Neural progenitor cell (in vitro differentiated cells): ENCODE measurements at regions not wholly inside any gene's neighbourhood (a gene's known extent, or its start where the extent isn't known, plus 50 kb on each side); places are given as distances from the start of the nearest gene placed in this dataset.

Source experiments
- DNase-seq: peaks from one replicate; pipeline ENCODE4 v3.0.0-alpha.2; 2016; ENCODE audit warnings: low spot score
- H2AFZ ChIP-seq: fragments of 200-600 bp; sonication (generic); replicated peaks from 2 replicates; pipeline ENCODE4 v1.6.1; 2016; ENCODE audit warnings: antibody characterized with exemption
- H3F3A ChIP-seq: fragments of 200-600 bp; sonication (generic); 2 replicates; pipeline ENCODE4 v1.6.1; 2016; ENCODE audit warnings: antibody characterized with exemption, low read depth
- H3K27ac ChIP-seq: fragments of 200-600 bp; sonication (generic); 2 replicates; pipeline ENCODE4 v1.5.1; 2016; ENCODE audit warnings: mild to moderate bottlenecking
- H3K27me3 ChIP-seq: fragments of 200-600 bp; sonication (generic); 2 replicates; pipeline ENCODE4 v1.6.1; 2016; ENCODE audit warnings: mild to moderate bottlenecking, moderate library complexity
- H3K36me3 ChIP-seq: fragments of 200-600 bp; sonication (generic); 2 replicates; pipeline ENCODE4 v1.5.1; 2016
- H3K4me1 ChIP-seq: fragments of 200-600 bp; sonication (generic); 2 replicates; pipeline ENCODE4 v1.6.1; 2016; ENCODE audit warnings: mixed run types
- H3K4me2 ChIP-seq: fragments of 200-600 bp; sonication (generic); 2 replicates; pipeline ENCODE4 v1.6.1; 2016
- H3K4me3 ChIP-seq: fragments of 200-600 bp; sonication (generic); 2 replicates; pipeline ENCODE4 v1.5.1; 2016
- H3K79me2 ChIP-seq: fragments of 200-600 bp; sonication (generic); 2 replicates; pipeline ENCODE4 v1.6.1; 2016; ENCODE audit warnings: low read depth
- H3K9ac ChIP-seq: fragments of 200-600 bp; sonication (generic); 2 replicates; pipeline ENCODE4 v1.6.1; 2016
- H3K9me3 ChIP-seq: fragments of 200-600 bp; sonication (generic); 2 replicates; pipeline ENCODE4 v1.5.1; 2016; ENCODE audit warnings: low read depth
- H4K20me1 ChIP-seq: fragments of 200-600 bp; sonication (generic); 2 replicates; pipeline ENCODE4 v1.6.1; 2016; ENCODE audit warnings: low read depth
- H3K27ac Mint-ChIP-seq: 3 replicates; pipeline ENCODE4 v1.8.0; 2021; ENCODE audit warnings: mixed read lengths
- H3K27me3 Mint-ChIP-seq: 2 replicates; pipeline ENCODE4 v1.8.0; 2022; ENCODE audit warnings: low read depth, mild to moderate bottlenecking, inconsistent platforms, moderate library complexity, mixed read lengths; ENCODE audit not compliant: insufficient read depth
- H3K36me3 Mint-ChIP-seq: 3 replicates; pipeline ENCODE4 v1.8.0; 2021; ENCODE audit warnings: mixed read lengths
- H3K4me1 Mint-ChIP-seq: 3 replicates; pipeline ENCODE4 v1.8.0; 2021; ENCODE audit warnings: mixed read lengths
- H3K4me3 Mint-ChIP-seq: 3 replicates; pipeline ENCODE4 v1.8.0; 2021; ENCODE audit warnings: mild to moderate bottlenecking, moderate library complexity, mixed read lengths
- H3K9me3 Mint-ChIP-seq: 3 replicates; pipeline ENCODE4 v1.8.0; 2020; ENCODE audit warnings: mixed read lengths
- CTCF ChIP-seq: fragments of 200-600 bp; sonication (generic); IDR thresholded peaks from 2 replicates; pipeline ENCODE4 v1.5.1; 2017; ENCODE audit warnings: antibody characterized with exemption, mild to moderate bottlenecking
- EZH2 ChIP-seq: fragments of 200-600 bp; sonication (generic); IDR thresholded peaks from 2 replicates; pipeline ENCODE4 v1.6.1; 2017; ENCODE audit warnings: antibody characterized with exemption, mild to moderate bottlenecking, moderate library complexity
- EZH2phosphoT487 ChIP-seq: fragments of 200-600 bp; sonication (generic); IDR thresholded peaks from 2 replicates; pipeline ENCODE4 v1.6.1; 2017; ENCODE audit warnings: antibody characterized with exemption

GRCh38 chr10:27407271-27407670 is 96.8 kb upstream of the RAB18 start:
- Histone ChIP-seq H4K20me1 (no peaks in the 10 kb centered on the region), H3K79me2 (no peaks in the 10 kb centered on the region), H3F3A (no peaks in the 10 kb centered on the region), H3K9me3 (no peaks in the 10 kb centered on the region), H2AFZ (no peak overlapping the region), H3K27me3 (no peaks in the 10 kb centered on the region), H3K4me3 (no peak overlapping the region), H3K4me1 (no peaks in the 10 kb centered on the region), H3K27ac (no peak overlapping the region), H3K9ac (no peak overlapping the region), H3K4me2 (no peak overlapping the region), H3K36me3 (no peaks in the 10 kb centered on the region)
- no peaks in the 10 kb centered on the region for H3K4me1 Mint-ChIP-seq
- no peaks in the 10 kb centered on the region for H3K9me3 Mint-ChIP-seq
- no peak overlapping the region for H3K4me3 Mint-ChIP-seq
- H3K27me3 Mint-ChIP-seq = peaks cover 3% of the 10 kb centered on the region
- TF ChIP-seq CTCF = no peak
- no peak for TF ChIP-seq EZH2phosphoT487
- no peak for TF ChIP-seq EZH2
- H3K27ac Mint-ChIP-seq = no peak overlapping the region
- DNase-seq = no peak
- no peaks in the 10 kb centered on the region for H3K36me3 Mint-ChIP-seq

- H3K36me3 Mint-ChIP-seq = no peaks in the 10 kb centered on the region
- no peak overlapping the region for H3K4me2 ChIP-seq
- TF ChIP-seq EZH2 (no peak), EZH2phosphoT487 (no peak), CTCF (no peak)
- H4K20me1 ChIP-seq = no peaks in the 10 kb centered on the region
- no peaks in the 10 kb centered on the region for H3K79me2 ChIP-seq
- no peak overlapping the region for H3K27ac ChIP-seq
- no peak for DNase-seq
- no peaks in the 10 kb centered on the region for H3K9me3 ChIP-seq
- no peaks in the 10 kb centered on the region for H3K27me3 ChIP-seq
- no peak overlapping the region for H3K9ac ChIP-seq
- H3K4me3 ChIP-seq = no peak overlapping the region
- no peak overlapping the region for H3K4me3 Mint-ChIP-seq
- H3K4me1 ChIP-seq = no peaks in the 10 kb centered on the region
- H3F3A ChIP-seq = no peaks in the 10 kb centered on the region
- no peaks in the 10 kb centered on the region for H3K27me3 Mint-ChIP-seq
- no peaks in the 10 kb centered on the region for H3K4me1 Mint-ChIP-seq
- no peaks in the 10 kb centered on the region for H3K9me3 Mint-ChIP-seq
- H3K27ac Mint-ChIP-seq = no peak overlapping the region
- no peak overlapping the region for H2AFZ ChIP-seq
- H3K36me3 ChIP-seq = no peaks in the 10 kb centered on the region
These were observed 104.2 kb upstream of the RAB18 start for GRCh38 chr10:27399871-27400270.

DNA sequence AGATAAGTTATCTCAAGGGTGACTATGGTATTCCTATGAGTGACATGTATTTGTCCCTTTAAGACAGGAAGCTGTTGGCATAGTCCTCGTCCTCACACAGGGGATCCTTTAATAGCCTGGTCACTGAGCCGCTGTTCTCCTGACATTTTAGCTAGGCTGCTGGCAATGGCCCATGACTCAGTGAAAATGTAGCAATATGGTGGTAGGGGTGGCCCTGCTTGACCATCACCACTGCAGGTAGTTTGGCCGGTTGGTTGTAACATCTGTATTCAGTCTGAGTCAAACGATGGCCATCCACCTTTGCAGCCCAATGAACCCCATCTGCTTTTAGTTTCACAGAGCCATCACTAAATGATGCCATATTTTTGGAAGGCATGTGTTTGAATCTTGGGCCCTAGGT is 110.1 kb upstream of the RAB18 start:
- H3K27me3 Mint-ChIP-seq = peaks cover 8% of the 10 kb centered on the region

More for the DNA sequence above, 110.1 kb upstream of the RAB18 start:
- H3K36me3 ChIP-seq = no peaks in the 10 kb centered on the region
- H3K27me3 ChIP-seq = no peaks in the 10 kb centered on the region
- Mint-ChIP-seq H3K27ac (no peak overlapping the region), H3K4me1 (no peaks in the 10 kb centered on the region), H3K36me3 (no peaks in the 10 kb centered on the region), H3K9me3 (peaks cover 2% of the 10 kb centered on the region), H3K4me3 (no peak overlapping the region)
- H3K4me2 ChIP-seq = no peak overlapping the region
- no peak overlapping the region for H3K27ac ChIP-seq
- H3K9ac ChIP-seq = no peak overlapping the region
- no peak overlapping the region for H2AFZ ChIP-seq
- H3K79me2 ChIP-seq = no peaks in the 10 kb centered on the region
- TF ChIP-seq CTCF (no peak), EZH2 (no peak), EZH2phosphoT487 (no peak)
- no peaks in the 10 kb centered on the region for H3K4me1 ChIP-seq
- no peaks in the 10 kb centered on the region for H3K9me3 ChIP-seq
- H4K20me1 ChIP-seq = no peaks in the 10 kb centered on the region
- H3F3A ChIP-seq = no peaks in the 10 kb centered on the region
- DNase-seq = no peak
- no peak overlapping the region for H3K4me3 ChIP-seq
